K562 (cell line): ENCODE measurements at regions not wholly inside any gene's neighbourhood (a gene's known extent, or its start where the extent isn't known, plus 50 kb on each side); places are given as distances from the start of the nearest gene placed in this dataset.

ENCODE experiments used
- ATF7 ChIP-seq: fragments of 450-650 bp; IDR thresholded peaks from 2 replicates; pipeline ENCODE4 v1.7.1; 2014; ENCODE audit warnings: mild to moderate bottlenecking, moderate library complexity
- CTCF ChIP-seq, 3 experiments: IDR thresholded peaks in 2 of 3; conservative IDR thresholded peaks in 1 of 3; 2 replicates each; pipeline ENCODE4 v1.5.1; 2011 to 2012; ENCODE audit warnings: low read length in 3 of 3, mild to moderate bottlenecking in 3 of 3, control low read depth in 2 of 3, improper control_type of control experiment in 1 of 3, inconsistent platforms in 1 of 3, low read depth in 1 of 3, mixed read lengths in 1 of 3, moderate library complexity in 1 of 3; ENCODE audit not compliant: insufficient read depth in 2 of 3
- HCFC1 ChIP-seq: IDR thresholded peaks from 2 replicates; pipeline ENCODE4 v1.6.1; 2012; ENCODE audit warnings: low read depth, low read length, improper control_type of control experiment
- NR1H2 ChIP-seq: sonication (generic); formaldehyde crosslinking; IDR thresholded peaks from 2 replicates; pipeline ENCODE4 v1.4.0; 2020; ENCODE audit warnings: mild to moderate bottlenecking, missing genetic modification reagents
- RCOR1 ChIP-seq, 2 experiments: IDR thresholded peaks; 2 replicates each; pipeline ENCODE4 v1.6.1; 2012; ENCODE audit warnings: low read depth in 2 of 2, low read length in 2 of 2, borderline replicate concordance in 1 of 2, improper control_type of control experiment in 1 of 2
- TGIF2 ChIP-seq: sonication (generic); formaldehyde crosslinking; IDR thresholded peaks from 2 replicates; pipeline ENCODE4 v1.8.1; 2022; ENCODE audit warnings: mild to moderate bottlenecking, missing genetic modification reagents, moderate library complexity
- YY1 ChIP-seq, 3 experiments: IDR thresholded peaks; 2 replicates each; pipeline ENCODE4 v1.6.1; 2011; ENCODE audit warnings: low read length in 2 of 3, mild to moderate bottlenecking in 2 of 3, moderate library complexity in 2 of 3, borderline replicate concordance in 1 of 3, control low read depth in 1 of 3, low read depth in 1 of 3; ENCODE audit not compliant: insufficient read depth in 3 of 3, insufficient replicate concordance in 2 of 3, control insufficient read depth in 1 of 3, insufficient read length in 1 of 3; ENCODE audit errors: extremely low read depth in 1 of 3
- ZFP1 ChIP-seq: fragments of 450-650 bp; formaldehyde crosslinking; IDR thresholded peaks from 2 replicates; pipeline ENCODE4 v1.4.0; 2020; ENCODE audit warnings: mild to moderate bottlenecking, mixed read lengths

GRCh38 chr3:101142160-101142559 lies 148.9 kb upstream of the ABI3BP start:
- TF ChIP-seq NR1H2 (CRISPR knock-in tag): no peak
- TF ChIP-seq HCFC1: no peak
- no peak for TF ChIP-seq CTCF (IDR thresholded peaks at IDR 0.05 in 2 of 3, conservative IDR thresholded peaks at IDR 0.05 in 1 of 3; ENCODE audit: insufficient read depth in 2 of 3, low read depth in 1 of 3, low read length in 3 of 3)
- no peak for TF ChIP-seq YY1 (IDR thresholded peaks at IDR 0.05; ENCODE audit: borderline replicate concordance in 1 of 3, control insufficient read depth in 1 of 3, extremely low read depth in 1 of 3, insufficient read depth in 3 of 3, insufficient read length in 1 of 3, insufficient replicate concordance in 2 of 3, low read depth in 1 of 3, low read length in 2 of 3)
- TF ChIP-seq ATF7: no peak
- no peak for TF ChIP-seq ZFP1
- no peak for TF ChIP-seq TGIF2
- TF ChIP-seq RCOR1 (IDR thresholded peaks at IDR 0.05; ENCODE audit: borderline replicate concordance in 1 of 2, low read depth in 2 of 2, low read length in 2 of 2): peak in 1 of 2 experiments; percentile 26; a peak in 1 of 4 replicates
